ENCODE measurements at regions not wholly inside any gene's neighbourhood (a gene's known extent, or its start where the extent isn't known, plus 50 kb on each side); places are given as distances from the start of the nearest gene placed in this dataset.

- no peaks in the 10 kb centered on the region for H3K9me1 ChIP-seq (ENCODE audit: insufficient read depth, low read length)
- in situ Hi-C loops (cut with MboI; ENCODE audit: low sequenced_read_pairs) (no loop called here), dilution Hi-C loops (cut with HindIII; ENCODE audit: low sequenced_read_pairs, unreplicated experiment) (no loop called here), intact Hi-C loops (cut with micrococcal nuclease) (no loop called here)
- H3K4me2 ChIP-seq (ENCODE audit: low read depth, low read length): no peak overlapping the region
- H3K4me1 ChIP-seq (ENCODE audit: control insufficient read depth, insufficient read depth, low read length): no peaks in the 10 kb centered on the region
- DNase-seq (no peak), ATAC-seq (ENCODE audit: low read depth) (no peak)
- no peak overlapping the region for H3K14ac ChIP-seq (replicated peaks; ENCODE audit: low read depth, low read length)
- no peak overlapping the region for H2BK20ac ChIP-seq (ENCODE audit: low read depth, low read length)
- H3K27ac ChIP-seq (ENCODE audit: insufficient read depth, low read length): no peak overlapping the region
- H3K9ac ChIP-seq (ENCODE audit: low read depth, low read length): no peak overlapping the region
- H2BK15ac ChIP-seq (ENCODE audit: low read depth, low read length): no peak overlapping the region
- H3K36me3 ChIP-seq (ENCODE audit: control insufficient read depth, insufficient read depth, low read length): no peaks in the 10 kb centered on the region
- CTCF ChIA-PET: no interaction called here
- no TSS peak for BruUV-seq (replicated peaks)
- no peaks in the 10 kb centered on the region; the same call in 1 of the 2 replicates for H3K9me3 ChIP-seq (ENCODE audit: control insufficient read depth, insufficient read depth, low read length)
- TF ChIP-seq FOS (IDR thresholded peaks at IDR 0.05; ENCODE audit: low read depth, low read length) (no peak), CHD1 (IDR thresholded peaks at IDR 0.05; ENCODE audit: low read depth, low read length) (no peak), RAD21 (IDR thresholded peaks at IDR 0.05; ENCODE audit: low read length) (no peak), RCOR1 (IDR thresholded peaks at IDR 0.05; ENCODE audit: insufficient replicate concordance, low read length) (no peak), MXI1 (IDR thresholded peaks at IDR 0.05; ENCODE audit: borderline replicate concordance, low read depth, low read length) (no peak), ELK1 (IDR thresholded peaks at IDR 0.05; ENCODE audit: borderline replicate concordance, low read depth, low read length) (no peak)
- no peak overlapping the region for H4K5ac ChIP-seq (ENCODE audit: low read depth, low read length)
- H2BK120ac ChIP-seq (ENCODE audit: low read depth, low read length): no peak overlapping the region
- no peak overlapping the region for H4K91ac ChIP-seq (ENCODE audit: insufficient read depth, low read depth, low read length)
- no peak overlapping the region for H3K4ac ChIP-seq (ENCODE audit: low read depth, low read length)
- no peaks in the 10 kb centered on the region for H4K20me1 ChIP-seq (ENCODE audit: insufficient read depth, low read length)
- no peak overlapping the region for H3K18ac ChIP-seq (ENCODE audit: low read depth, low read length)
- no peak overlapping the region for H3K4me3 ChIP-seq (ENCODE audit: insufficient read depth, low read depth, low read length)
- H2AFZ ChIP-seq (replicated peaks; ENCODE audit: low read length, poor library complexity): no peak overlapping the region
- no peak overlapping the region for H2BK5ac ChIP-seq (ENCODE audit: low read depth, low read length, poor library complexity, severe bottlenecking)
- 28% methylated on average over 4 of the region's 11 CpGs; no CpG with 5 or more reads in 1 of the 2 experiments for WGBS, 2 experiments (ENCODE audit: extremely low coverage in 2 of 2, insufficient read length in 1 of 2)
- H4K8ac ChIP-seq (ENCODE audit: low read depth in 2 of 2, low read length in 2 of 2): no peak overlapping the region
- H2AK5ac ChIP-seq (ENCODE audit: low read depth, low read length): no peak overlapping the region
- H3K79me1 ChIP-seq (ENCODE audit: low read depth in 1 of 2, low read length in 2 of 2): no peaks in the 10 kb centered on the region
- no peaks in the 10 kb centered on the region for H3K27me3 ChIP-seq (ENCODE audit: control insufficient read depth, insufficient read depth, low read length)
- no peak overlapping the region for H3K23ac ChIP-seq (ENCODE audit: low read depth, low read length)
- H3K56ac ChIP-seq (ENCODE audit: extremely low read depth, insufficient read depth, low read length): no peak overlapping the region
- POLR2A ChIA-PET (ENCODE audit: unreplicated experiment): no interaction called here
- no peak overlapping the region for H2AK9ac ChIP-seq (replicated peaks; ENCODE audit: low read depth, low read length, poor library complexity)
Observed at GRCh38 chr22:47376901-47377505, 614.6 kb downstream of the TBC1D22A start.

All from IMR-90 (cell line).